CD8-positive, alpha-beta memory T cell (primary cell): ENCODE measurements at regions not wholly inside any gene's neighbourhood (a gene's known extent, or its start where the extent isn't known, plus 50 kb on each side); places are given as distances from the start of the nearest gene placed in this dataset.
A peak's percentile ranks its signal among the peaks of the same experiment; 100 is the strongest.

Experiments
- CTCF ChIA-PET: fragments of 350-600 bp; sonication (Branson Sonifier 250); formaldehyde crosslinking; loops from one replicate; lab custom pipeline; 2021; ENCODE audit warnings: antibody characterized with exemption; lab: Charles Lee
- POLR2A ChIA-PET: fragments of 350-600 bp; sonication (Branson Sonifier 250); formaldehyde crosslinking; loops from one replicate; lab custom pipeline; 2021; ENCODE audit warnings: antibody characterized with exemption; lab: Charles Lee
- DNase-seq, 5 donors: peaks; one replicate each; pipeline versions ENCODE4 v3.0.0 to v3.0.0-alpha.2; 2020 to 2022; ENCODE audit warnings: mixed read lengths in 1 of 5
- H3K27ac ChIP-seq: one replicate; pipeline ENCODE4 v1.7.0; 2013; ENCODE audit warnings: low read depth, mild to moderate bottlenecking, low read length, moderate library complexity
- H3K27me3 ChIP-seq: 2 replicates; pipeline ENCODE4 v1.7.0; 2013; ENCODE audit warnings: low read length, mild to moderate bottlenecking; ENCODE audit not compliant: insufficient read depth, poor library complexity, severe bottlenecking
- H3K36me3 ChIP-seq: 2 replicates; pipeline ENCODE4 v1.7.0; 2013; ENCODE audit warnings: mild to moderate bottlenecking, low read length, moderate library complexity; ENCODE audit not compliant: insufficient read depth
- H3K4me1 ChIP-seq: 2 replicates; pipeline ENCODE4 v1.7.0; 2013; ENCODE audit warnings: mild to moderate bottlenecking, low read length, moderate library complexity; ENCODE audit not compliant: insufficient read depth
- H3K4me3 ChIP-seq: 2 replicates; pipeline ENCODE4 v1.7.0; 2013; ENCODE audit warnings: mild to moderate bottlenecking, low read length
- H3K9me3 ChIP-seq: 2 replicates; pipeline ENCODE4 v1.7.0; 2013; ENCODE audit warnings: mild to moderate bottlenecking, low read length
- H3K27ac Mint-ChIP-seq, 8 donors: one replicate each; pipeline ENCODE4 v1.8.0; 2020 to 2021; ENCODE audit warnings: mixed read lengths in 8 of 8, mild to moderate bottlenecking in 6 of 8, inconsistent platforms in 3 of 8, moderate library complexity in 3 of 8
- H3K27me3 Mint-ChIP-seq, 2 donors: one replicate each; pipeline ENCODE4 v1.8.0; 2020 to 2021; ENCODE audit warnings: mixed read lengths in 2 of 2, mild to moderate bottlenecking in 1 of 2, moderate library complexity in 1 of 2
- H3K36me3 Mint-ChIP-seq, 3 donors: one replicate each; pipeline ENCODE4 v1.8.0; 2020 to 2021; ENCODE audit warnings: mixed read lengths in 3 of 3, inconsistent platforms in 1 of 3, mild to moderate bottlenecking in 1 of 3
- H3K4me1 Mint-ChIP-seq, 3 donors: one replicate each; pipeline ENCODE4 v1.8.0; 2020 to 2021; ENCODE audit warnings: mixed read lengths in 3 of 3, inconsistent platforms in 1 of 3, mild to moderate bottlenecking in 1 of 3
- H3K4me3 Mint-ChIP-seq, 7 donors: one replicate each; pipeline ENCODE4 v1.8.0; 2020 to 2021; ENCODE audit warnings: mixed read lengths in 7 of 7, mild to moderate bottlenecking in 6 of 7, moderate library complexity in 4 of 7, inconsistent platforms in 2 of 7
- H3K9me3 Mint-ChIP-seq, 5 donors: one replicate each; pipeline ENCODE4 v1.8.0; 2020 to 2022; ENCODE audit warnings: mixed read lengths in 5 of 5, mild to moderate bottlenecking in 3 of 5, moderate library complexity in 2 of 5, inconsistent platforms in 1 of 5

DNA sequence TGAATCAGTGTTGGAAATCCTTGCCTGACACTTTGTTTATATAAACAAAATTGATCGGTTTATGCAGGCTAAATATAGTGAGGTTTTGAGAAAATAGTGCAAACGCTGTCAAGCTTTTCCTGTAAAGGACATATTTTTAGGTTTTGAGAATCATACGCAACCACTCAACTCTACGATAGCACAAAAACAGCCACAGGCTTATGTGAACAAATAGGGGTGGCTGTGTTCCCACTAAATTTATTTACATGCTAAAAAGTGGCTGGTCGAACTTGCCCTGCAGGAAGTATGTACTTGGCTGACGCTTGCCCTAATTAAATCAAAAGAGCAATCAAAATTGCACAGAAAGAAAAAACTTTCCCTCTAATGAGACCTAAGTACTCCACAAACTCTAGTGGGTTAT, 234.7 kb upstream of the CACNA2D1 start:
- CTCF ChIA-PET = interaction anchor here (1.2 kb wide), 1 partner anchor 8 kb away, joined by 6 read pairs; no protein-coding TSS in a partner anchor
- Histone ChIP-seq H3K36me3 (no peaks in the 10 kb centered on the region), H3K9me3 (no peaks in the 10 kb centered on the region), H3K27me3 (no peaks in the 10 kb centered on the region), H3K4me1 (peaks cover 23% of the 10 kb centered on the region), H3K27ac (no peak overlapping the region), H3K4me3 (peak overlapping the region; percentile 29)
- no peaks in the 10 kb centered on the region for H3K36me3 Mint-ChIP-seq
- peak overlapping the region in 6 of 7 donors; percentile 58 to 78 (median 77) for H3K4me3 Mint-ChIP-seq
- DNase-seq = no peak
- peak overlapping the region in 7 of 8 donors; percentile 81 to 96 (median 91) for H3K27ac Mint-ChIP-seq
- peaks cover 0 to 7% (median 0%) of the 10 kb centered on the region in 5 donors for H3K9me3 Mint-ChIP-seq
- POLR2A ChIA-PET = no interaction called here
- H3K4me1 Mint-ChIP-seq = peaks cover 22 to 28% (median 25%) of the 10 kb centered on the region in 3 donors
- H3K27me3 Mint-ChIP-seq = no peaks in the 10 kb centered on the region

DNA sequence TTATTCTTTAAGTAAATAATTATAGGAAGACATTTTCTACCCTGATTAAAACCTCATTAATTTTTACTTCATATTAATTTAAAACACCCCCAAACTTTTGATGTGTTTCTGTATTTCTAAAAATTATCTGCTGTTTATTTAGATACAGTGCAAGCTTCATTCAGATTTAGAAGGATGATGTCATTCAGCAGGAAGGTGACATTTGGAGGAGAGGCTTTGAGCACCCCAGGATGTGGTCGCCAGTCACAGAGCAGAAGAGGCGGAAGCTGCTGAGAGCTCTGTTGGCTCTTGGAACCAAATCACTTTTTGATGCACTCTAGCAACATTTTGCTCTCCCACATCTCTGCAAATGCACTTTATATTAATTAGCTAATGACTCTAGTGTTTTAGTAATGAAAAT, 233.9 kb upstream of the CACNA2D1 start:
- H3K4me1 Mint-ChIP-seq = peaks cover 22 to 28% (median 25%) of the 10 kb centered on the region in 3 donors
- DNase-seq = peak; percentile 7 to 72 (median 53)
- ChIA-PET CTCF (interaction anchor here (1.2 kb wide), 2 partner anchors 9 kb away, joined by 3 to 6 read pairs; no protein-coding TSS in a partner anchor), POLR2A (no interaction called here)
- peak overlapping the region in 6 of 7 donors; percentile 51 to 73 (median 64) for H3K4me3 Mint-ChIP-seq
- Histone ChIP-seq H3K4me3 (no peak overlapping the region), H3K4me1 (peaks cover 23% of the 10 kb centered on the region), H3K27me3 (no peaks in the 10 kb centered on the region), H3K27ac (no peak overlapping the region), H3K36me3 (no peaks in the 10 kb centered on the region), H3K9me3 (no peaks in the 10 kb centered on the region)
- peaks cover 0 to 7% (median 0%) of the 10 kb centered on the region in 5 donors for H3K9me3 Mint-ChIP-seq
- H3K36me3 Mint-ChIP-seq = no peaks in the 10 kb centered on the region
- H3K27me3 Mint-ChIP-seq = no peaks in the 10 kb centered on the region
- peak overlapping the region; percentile 69 to 96 (median 86) for H3K27ac Mint-ChIP-seq

DNA sequence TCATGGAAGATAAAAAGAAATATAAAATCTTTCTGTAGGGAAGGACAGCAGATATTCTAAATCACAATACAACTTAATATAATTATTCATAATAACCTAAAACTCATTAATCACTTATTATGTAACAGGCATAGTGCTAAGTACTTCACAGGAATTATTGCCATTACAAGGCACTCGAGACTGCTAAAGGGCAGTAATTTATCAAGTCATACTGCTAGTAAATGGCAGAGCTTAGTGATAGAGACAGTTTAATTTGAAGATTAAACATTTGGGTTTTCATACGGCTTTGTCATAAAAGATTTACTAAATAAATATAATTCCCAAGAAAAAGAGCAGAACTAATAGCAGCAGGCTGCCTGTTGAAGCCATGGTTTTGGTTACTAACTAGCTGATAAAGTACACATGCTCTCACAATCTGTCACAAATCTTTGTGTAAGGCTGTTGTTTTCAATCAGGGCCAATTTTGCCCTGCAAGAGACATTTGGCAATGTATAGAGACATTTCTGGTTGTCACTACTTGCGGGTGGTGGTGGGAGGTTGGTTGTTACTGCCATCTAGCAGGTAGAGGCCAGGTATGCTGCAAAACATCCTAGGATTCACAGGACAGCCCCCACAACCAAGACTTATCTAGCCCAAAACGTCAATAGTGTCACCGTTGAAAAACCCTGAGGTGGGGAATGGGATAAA, 233.3 kb upstream of the CACNA2D1 start:
- H3K27ac ChIP-seq = no peak overlapping the region
- no peak overlapping the region for H3K4me3 ChIP-seq
- Mint-ChIP-seq H3K4me1 (peaks cover 22 to 28% (median 25%) of the 10 kb centered on the region in 3 donors), H3K9me3 (peaks cover 0 to 7% (median 0%) of the 10 kb centered on the region in 5 donors), H3K36me3 (no peaks in the 10 kb centered on the region), H3K27me3 (no peaks in the 10 kb centered on the region), H3K27ac (peak overlapping the region in 7 of 8 donors; percentile 69 to 96 (median 87)), H3K4me3 (peak overlapping the region in 3 of 7 donors; percentile 4 to 41 (median 39))
- H3K27me3 ChIP-seq = no peaks in the 10 kb centered on the region
- POLR2A ChIA-PET = no interaction called here
- H3K4me1 ChIP-seq = peaks cover 23% of the 10 kb centered on the region
- no peaks in the 10 kb centered on the region for H3K36me3 ChIP-seq
- peak in 1 of 5 donors; percentile 7 for DNase-seq
- H3K9me3 ChIP-seq = no peaks in the 10 kb centered on the region
- CTCF ChIA-PET = interaction anchor here (1.2 kb wide), 2 partner anchors 8 to 10 kb away, joined by 3 to 6 read pairs; no protein-coding TSS in a partner anchor

GRCh38 chr7:82675396-82675795, 231.8 kb upstream of the CACNA2D1 start:
- POLR2A ChIA-PET = no interaction called here
- no peaks in the 10 kb centered on the region for H3K27me3 ChIP-seq
- Mint-ChIP-seq H3K9me3 (peaks cover 0 to 7% (median 0%) of the 10 kb centered on the region in 5 donors), H3K27me3 (no peaks in the 10 kb centered on the region), H3K27ac (no peak overlapping the region), H3K4me1 (peaks cover 22 to 28% (median 25%) of the 10 kb centered on the region in 3 donors), H3K4me3 (no peak overlapping the region), H3K36me3 (no peaks in the 10 kb centered on the region)
- H3K36me3 ChIP-seq = no peaks in the 10 kb centered on the region
- no peak for DNase-seq
- CTCF ChIA-PET = no interaction called here
- H3K4me3 ChIP-seq = no peak overlapping the region
- no peaks in the 10 kb centered on the region for H3K9me3 ChIP-seq
- peaks cover 23% of the 10 kb centered on the region for H3K4me1 ChIP-seq
- H3K27ac ChIP-seq = no peak overlapping the region

- Mint-ChIP-seq H3K4me3 (no peak overlapping the region), H3K9me3 (peaks cover 0 to 12% (median 0%) of the 10 kb centered on the region in 5 donors), H3K36me3 (no peaks in the 10 kb centered on the region), H3K27me3 (no peaks in the 10 kb centered on the region), H3K4me1 (peaks cover 18 to 23% (median 18%) of the 10 kb centered on the region in 3 donors), H3K27ac (no peak overlapping the region)
- ChIA-PET CTCF (no interaction called here), POLR2A (no interaction called here)
- no peaks in the 10 kb centered on the region for H3K27me3 ChIP-seq
- no peaks in the 10 kb centered on the region for H3K36me3 ChIP-seq
- no peak for DNase-seq
- H3K9me3 ChIP-seq = no peaks in the 10 kb centered on the region
- no peak overlapping the region for H3K27ac ChIP-seq
- peaks cover 23% of the 10 kb centered on the region for H3K4me1 ChIP-seq
- no peak overlapping the region for H3K4me3 ChIP-seq
These were observed 230.7 kb upstream of the CACNA2D1 start for GRCh38 chr7:82674268-82674667.

GRCh38 chr7:82672078-82672477, 228.5 kb upstream of the CACNA2D1 start:
- Histone ChIP-seq H3K4me1 (peaks cover 4% of the 10 kb centered on the region), H3K9me3 (no peaks in the 10 kb centered on the region), H3K36me3 (no peaks in the 10 kb centered on the region), H3K4me3 (no peak overlapping the region), H3K27me3 (no peaks in the 10 kb centered on the region), H3K27ac (no peak overlapping the region)
- Mint-ChIP-seq H3K27ac (no peak overlapping the region), H3K4me1 (peaks cover 2 to 6% (median 5%) of the 10 kb centered on the region in 3 donors), H3K27me3 (no peaks in the 10 kb centered on the region), H3K36me3 (no peaks in the 10 kb centered on the region), H3K9me3 (peaks cover 0 to 14% (median 0%) of the 10 kb centered on the region in 5 donors), H3K4me3 (no peak overlapping the region)
- ChIA-PET POLR2A (no interaction called here), CTCF (no interaction called here)
- DNase-seq = no peak

GRCh38 chr7:82669141-82669540, 225.6 kb upstream of the CACNA2D1 start:
- no peaks in the 10 kb centered on the region for H3K4me1 Mint-ChIP-seq
- peaks cover 0 to 10% (median 0%) of the 10 kb centered on the region in 5 donors for H3K9me3 Mint-ChIP-seq
- no peak overlapping the region for H3K4me3 Mint-ChIP-seq
- no peak for DNase-seq
- no peaks in the 10 kb centered on the region for H3K27me3 Mint-ChIP-seq
- H3K4me3 ChIP-seq = no peak overlapping the region
- no peaks in the 10 kb centered on the region for H3K4me1 ChIP-seq
- no peak overlapping the region for H3K27ac ChIP-seq
- no peaks in the 10 kb centered on the region for H3K36me3 Mint-ChIP-seq
- no peaks in the 10 kb centered on the region for H3K36me3 ChIP-seq
- CTCF ChIA-PET = interaction anchor here (1.0 kb wide), 1 partner anchor 8 kb away, joined by 3 read pairs; no protein-coding TSS in a partner anchor
- no peaks in the 10 kb centered on the region for H3K9me3 ChIP-seq
- POLR2A ChIA-PET = no interaction called here
- H3K27ac Mint-ChIP-seq = no peak overlapping the region
- H3K27me3 ChIP-seq = no peaks in the 10 kb centered on the region

DNA sequence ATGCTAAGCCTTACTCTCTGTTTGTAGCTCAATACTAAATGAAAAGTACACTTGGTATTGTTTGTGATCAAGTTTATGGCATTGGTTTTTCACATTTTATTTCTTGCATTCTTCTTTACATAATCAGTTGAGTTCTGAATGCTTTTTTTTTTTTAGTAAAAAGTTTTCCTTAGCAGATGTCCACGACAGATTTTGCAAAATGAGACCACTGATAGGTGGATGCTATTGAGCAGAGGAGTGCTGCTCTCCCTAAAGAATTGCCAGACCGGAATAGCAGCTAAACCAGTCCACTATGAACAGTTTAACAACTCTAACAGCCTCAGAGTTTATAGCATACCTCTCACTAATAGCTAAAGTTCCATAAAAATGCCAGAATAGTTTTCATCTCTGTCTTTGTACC, 225.1 kb upstream of the CACNA2D1 start:
- Mint-ChIP-seq H3K27me3 (no peaks in the 10 kb centered on the region), H3K4me1 (no peaks in the 10 kb centered on the region), H3K36me3 (no peaks in the 10 kb centered on the region), H3K27ac (no peak overlapping the region), H3K4me3 (no peak overlapping the region), H3K9me3 (peaks cover 0 to 10% (median 0%) of the 10 kb centered on the region in 5 donors)
- H3K27me3 ChIP-seq = no peaks in the 10 kb centered on the region
- no peak for DNase-seq
- POLR2A ChIA-PET = no interaction called here
- H3K4me1 ChIP-seq = no peaks in the 10 kb centered on the region
- H3K4me3 ChIP-seq = no peak overlapping the region
- H3K27ac ChIP-seq = no peak overlapping the region
- H3K36me3 ChIP-seq = no peaks in the 10 kb centered on the region
- H3K9me3 ChIP-seq = no peaks in the 10 kb centered on the region
- CTCF ChIA-PET = interaction anchor here (1.0 kb wide), 1 partner anchor 8 kb away, joined by 3 read pairs; no protein-coding TSS in a partner anchor
